Activated CD8-positive, alpha-beta memory T cell treated with anti-CD3 and anti-CD28 coated beads, Interleukin-2, amount 10 ng/mL, durations not matched to agents 7 days and 5 days (primary cell): ENCODE measurements at regions not wholly inside any gene's neighbourhood (a gene's known extent, or its start where the extent isn't known, plus 50 kb on each side); places are given as distances from the start of the nearest gene placed in this dataset.

Source experiments
- ATAC-seq: fragments of 150-1000 bp; cut with Tn5 transposase; one replicate; pipeline ENCODE4 v1.10.0; 2021; ENCODE audit warnings: moderate library complexity
- CTCF ChIA-PET: fragments of 350-600 bp; sonication (Branson Sonifier 250); formaldehyde crosslinking; loops from one replicate; lab custom pipeline; 2021; ENCODE audit warnings: antibody characterized with exemption; lab: Charles Lee
- DNase-seq: peaks from one replicate; pipeline ENCODE4 v3.0.0-alpha.2; 2020
- H3K27ac Mint-ChIP-seq: one replicate; pipeline ENCODE4 v1.8.0; 2021; ENCODE audit warnings: mild to moderate bottlenecking, mixed read lengths
- H3K27me3 Mint-ChIP-seq: one replicate; pipeline ENCODE4 v1.8.0; 2021; ENCODE audit warnings: mixed read lengths
- H3K36me3 Mint-ChIP-seq: one replicate; pipeline ENCODE4 v1.8.0; 2021; ENCODE audit warnings: mild to moderate bottlenecking, mixed read lengths
- H3K4me1 Mint-ChIP-seq: one replicate; pipeline ENCODE4 v1.8.0; 2021; ENCODE audit warnings: mixed read lengths
- H3K4me3 Mint-ChIP-seq: one replicate; pipeline ENCODE4 v1.8.0; 2021; ENCODE audit warnings: mild to moderate bottlenecking, moderate library complexity, mixed read lengths
- H3K9me3 Mint-ChIP-seq: one replicate; pipeline ENCODE4 v1.8.0; 2022; ENCODE audit warnings: low read depth, mixed read lengths

GRCh38 chr21:26756491-26757159 is 88.6 kb downstream of the ADAMTS1 start:
- Mint-ChIP-seq H3K4me3 (no peak overlapping the region), H3K36me3 (no peaks in the 10 kb centered on the region), H3K27ac (no peak overlapping the region), H3K4me1 (no peaks in the 10 kb centered on the region), H3K27me3 (no peaks in the 10 kb centered on the region), H3K9me3 (no peaks in the 10 kb centered on the region)
- CTCF ChIA-PET: no interaction called here
- DNase-seq: no peak
- ATAC-seq: no peak

GRCh38 chr21:26754853-26755252 is 90.4 kb downstream of the ADAMTS1 start:
- Mint-ChIP-seq H3K36me3 (no peaks in the 10 kb centered on the region), H3K27me3 (no peaks in the 10 kb centered on the region), H3K4me3 (no peak overlapping the region), H3K27ac (no peak overlapping the region), H3K9me3 (no peaks in the 10 kb centered on the region), H3K4me1 (no peaks in the 10 kb centered on the region)
- CTCF ChIA-PET: no interaction called here
- DNase-seq: no peak
- ATAC-seq: no peak

- Mint-ChIP-seq H3K36me3 (no peaks in the 10 kb centered on the region), H3K4me1 (no peaks in the 10 kb centered on the region), H3K27ac (no peak overlapping the region), H3K4me3 (no peak overlapping the region), H3K27me3 (no peaks in the 10 kb centered on the region), H3K9me3 (no peaks in the 10 kb centered on the region)
- DNase-seq (no peak), ATAC-seq (no peak)
- CTCF ChIA-PET: no interaction called here
Measured at GRCh38 chr21:26753822-26754221, 91.4 kb downstream of the ADAMTS1 start.

GRCh38 chr21:26752849-26753248 is 92.4 kb downstream of the ADAMTS1 start:
- no peak for ATAC-seq
- Mint-ChIP-seq H3K4me3 (no peak overlapping the region), H3K9me3 (no peaks in the 10 kb centered on the region), H3K4me1 (no peaks in the 10 kb centered on the region), H3K27ac (no peak overlapping the region), H3K27me3 (no peaks in the 10 kb centered on the region), H3K36me3 (no peaks in the 10 kb centered on the region)
- no peak for DNase-seq
- CTCF ChIA-PET: interaction anchor here (1.1 kb wide), 1 partner anchor 20 kb away, joined by 3 read pairs; no protein-coding TSS in a partner anchor

GRCh38 chr21:26751305-26751704 is 93.9 kb downstream of the ADAMTS1 start:
- ATAC-seq (no peak), DNase-seq (no peak)
- CTCF ChIA-PET: no interaction called here
- no peaks in the 10 kb centered on the region for H3K4me1 Mint-ChIP-seq
- no peaks in the 10 kb centered on the region for H3K36me3 Mint-ChIP-seq
- no peak overlapping the region for H3K4me3 Mint-ChIP-seq
- H3K9me3 Mint-ChIP-seq: no peaks in the 10 kb centered on the region
- H3K27me3 Mint-ChIP-seq: no peaks in the 10 kb centered on the region
- no peak overlapping the region for H3K27ac Mint-ChIP-seq

GRCh38 chr21:26748066-26748465 is 97.1 kb downstream of the ADAMTS1 start:
- H3K27me3 Mint-ChIP-seq: no peaks in the 10 kb centered on the region
- no peak overlapping the region for H3K4me3 Mint-ChIP-seq
- ATAC-seq: no peak
- H3K27ac Mint-ChIP-seq: no peak overlapping the region
- no peaks in the 10 kb centered on the region for H3K36me3 Mint-ChIP-seq
- CTCF ChIA-PET: no interaction called here
- no peaks in the 10 kb centered on the region for H3K9me3 Mint-ChIP-seq
- no peak for DNase-seq
- H3K4me1 Mint-ChIP-seq: no peaks in the 10 kb centered on the region

- Mint-ChIP-seq H3K9me3 (no peaks in the 10 kb centered on the region), H3K4me1 (no peaks in the 10 kb centered on the region), H3K27me3 (no peaks in the 10 kb centered on the region), H3K27ac (no peak overlapping the region), H3K4me3 (no peak overlapping the region), H3K36me3 (no peaks in the 10 kb centered on the region)
- ATAC-seq: no peak
- DNase-seq: no peak
- CTCF ChIA-PET: no interaction called here
Measured at GRCh38 chr21:26747216-26747615, 98.0 kb downstream of the ADAMTS1 start.

- no peaks in the 10 kb centered on the region for H3K4me1 Mint-ChIP-seq
- H3K27me3 Mint-ChIP-seq: no peaks in the 10 kb centered on the region
- no peak overlapping the region for H3K27ac Mint-ChIP-seq
- no peaks in the 10 kb centered on the region for H3K36me3 Mint-ChIP-seq
- DNase-seq: no peak
- H3K9me3 Mint-ChIP-seq: no peaks in the 10 kb centered on the region
- no peak overlapping the region for H3K4me3 Mint-ChIP-seq
- CTCF ChIA-PET: no interaction called here
- no peak for ATAC-seq
Measured at GRCh38 chr21:26743524-26743923, 101.7 kb downstream of the ADAMTS1 start.

GRCh38 chr21:26739189-26739588 is 106.0 kb downstream of the ADAMTS1 start:
- Mint-ChIP-seq H3K9me3 (no peaks in the 10 kb centered on the region), H3K27me3 (no peaks in the 10 kb centered on the region), H3K4me1 (no peaks in the 10 kb centered on the region), H3K4me3 (no peak overlapping the region), H3K36me3 (no peaks in the 10 kb centered on the region), H3K27ac (no peak overlapping the region)
- ATAC-seq (no peak), DNase-seq (no peak)
- CTCF ChIA-PET: no interaction called here

GRCh38 chr21:26736449-26736848 is 108.8 kb downstream of the ADAMTS1 start:
- no peaks in the 10 kb centered on the region for H3K9me3 Mint-ChIP-seq
- DNase-seq (no peak), ATAC-seq (no peak)
- CTCF ChIA-PET: no interaction called here
- no peaks in the 10 kb centered on the region for H3K36me3 Mint-ChIP-seq
- H3K27me3 Mint-ChIP-seq: no peaks in the 10 kb centered on the region
- no peak overlapping the region for H3K4me3 Mint-ChIP-seq
- H3K4me1 Mint-ChIP-seq: no peaks in the 10 kb centered on the region
- no peak overlapping the region for H3K27ac Mint-ChIP-seq

GRCh38 chr21:26732432-26733221 is 112.6 kb downstream of the ADAMTS1 start:
- H3K9me3 Mint-ChIP-seq: no peaks in the 10 kb centered on the region
- no peak for ATAC-seq
- no peak overlapping the region for H3K27ac Mint-ChIP-seq

GRCh38 chr21:26719750-26720149 is 125.5 kb downstream of the ADAMTS1 start:
- H3K27me3 Mint-ChIP-seq: no peaks in the 10 kb centered on the region
- no peaks in the 10 kb centered on the region for H3K9me3 Mint-ChIP-seq

More at GRCh38 chr21:26732432-26733221, 112.6 kb downstream of the ADAMTS1 start:
- CTCF ChIA-PET: interaction anchor here (0.6 to 1.1 kb wide), 2 partner anchors 12 to 20 kb away, joined by 3 read pairs; no protein-coding TSS in a partner anchor
- no peak for DNase-seq
- Mint-ChIP-seq H3K27me3 (no peaks in the 10 kb centered on the region), H3K4me3 (no peak overlapping the region), H3K36me3 (no peaks in the 10 kb centered on the region), H3K4me1 (no peaks in the 10 kb centered on the region)

GRCh38 chr21:26717146-26717739 is 128.0 kb downstream of the ADAMTS1 start:
- CTCF ChIA-PET: interaction anchor here (0.8 to 1.4 kb wide), 2 partner anchors 14 to 1109 kb away, joined by 3 to 5 read pairs; no protein-coding TSS in a partner anchor
- H3K4me3 Mint-ChIP-seq: no peak overlapping the region
- no peaks in the 10 kb centered on the region for H3K27me3 Mint-ChIP-seq
- H3K9me3 Mint-ChIP-seq: no peaks in the 10 kb centered on the region
- DNase-seq (no peak), ATAC-seq (no peak)
- H3K27ac Mint-ChIP-seq: no peak overlapping the region
- no peaks in the 10 kb centered on the region for H3K36me3 Mint-ChIP-seq
- H3K4me1 Mint-ChIP-seq: no peaks in the 10 kb centered on the region

More at GRCh38 chr21:26719750-26720149, 125.5 kb downstream of the ADAMTS1 start:
- ATAC-seq (no peak), DNase-seq (no peak)
- Mint-ChIP-seq H3K36me3 (no peaks in the 10 kb centered on the region), H3K4me1 (no peaks in the 10 kb centered on the region), H3K27ac (no peak overlapping the region), H3K4me3 (no peak overlapping the region)
- CTCF ChIA-PET: interaction anchor here (0.6 kb wide), 1 partner anchor 10 kb away, joined by 3 read pairs; no protein-coding TSS in a partner anchor
